IMR-90 (cell line): ENCODE measurements at regions not wholly inside any gene's neighbourhood (a gene's known extent, or its start where the extent isn't known, plus 50 kb on each side); places are given as distances from the start of the nearest gene placed in this dataset.

Experiments used
- ATAC-seq: fragments of 200-7000 bp; cut with Tn5 transposase; 2 replicates; pipeline ENCODE4 v1.9.1; 2020; ENCODE audit warnings: low read depth, mild to moderate bottlenecking, moderate library complexity
- BruUV-seq: library from RNA; stranded (reverse); fragments of 400-500 nt; replicated peaks from 2 replicates; lab custom pipeline; 2021; lab: Mats Ljungman, UMichigan
- CTCF ChIA-PET: fragments of 300-600 bp; formaldehyde crosslinking; extraction: SDS; loops from one replicate; lab custom pipeline; 2021; ENCODE audit warnings: antibody characterized with exemption; lab: Yijun Ruan, JAX
- POLR2A ChIA-PET: fragments of 300-600 bp; sonication (Branson Sonifier 250); formaldehyde crosslinking; loops from one replicate; lab custom pipeline; 2022; ENCODE audit warnings: antibody characterized with exemption; ENCODE audit not compliant: unreplicated experiment; lab: Charles Lee
- DNase-seq: peaks from one replicate; pipeline ENCODE4 v3.0.0; 2013
- H2AFZ ChIP-seq: replicated peaks from 2 replicates; pipeline ENCODE3; 2013; ENCODE audit warnings: low read length, mild to moderate bottlenecking; ENCODE audit not compliant: poor library complexity
- H2AK5ac ChIP-seq: 2 replicates; pipeline ENCODE4 v1.6.1; 2013; ENCODE audit warnings: low read depth, low read length, inconsistent platforms
- H2AK9ac ChIP-seq: replicated peaks from 2 replicates; pipeline ENCODE3; 2013; ENCODE audit warnings: mild to moderate bottlenecking, low read depth, low read length, moderate library complexity; ENCODE audit not compliant: poor library complexity
- H2BK120ac ChIP-seq: 2 replicates; pipeline ENCODE4 v1.6.1; 2013; ENCODE audit warnings: low read depth, low read length, inconsistent platforms
- H2BK15ac ChIP-seq: 3 replicates; pipeline ENCODE4 v1.6.1; 2013; ENCODE audit warnings: low read depth, low read length, inconsistent platforms
- H2BK20ac ChIP-seq: 2 replicates; pipeline ENCODE4 v1.6.1; 2013; ENCODE audit warnings: low read depth, mild to moderate bottlenecking, inconsistent platforms, low read length, moderate library complexity
- H2BK5ac ChIP-seq: 2 replicates; pipeline ENCODE4 v1.6.1; 2013; ENCODE audit warnings: mild to moderate bottlenecking, low read depth, low read length, inconsistent platforms; ENCODE audit not compliant: poor library complexity, severe bottlenecking
- H3K14ac ChIP-seq: replicated peaks from 2 replicates; pipeline ENCODE4 v1.6.1; 2013; ENCODE audit warnings: low read depth, low read length, inconsistent platforms
- H3K18ac ChIP-seq: 2 replicates; pipeline ENCODE4 v1.6.1; 2013; ENCODE audit warnings: low read depth, low read length, control low read depth
- H3K23ac ChIP-seq: 2 replicates; pipeline ENCODE4 v1.6.1; 2013; ENCODE audit warnings: low read depth, low read length, inconsistent platforms
- H3K27ac ChIP-seq: 2 replicates; pipeline ENCODE4 v1.5.1; 2013; ENCODE audit warnings: mild to moderate bottlenecking, control low read depth, low read length; ENCODE audit not compliant: insufficient read depth
- H3K27me3 ChIP-seq: 2 replicates; pipeline ENCODE4 v1.6.1; 2013; ENCODE audit warnings: low read length; ENCODE audit not compliant: control insufficient read depth, insufficient read depth
- H3K36me3 ChIP-seq: 2 replicates; pipeline ENCODE4 v1.6.1; 2013; ENCODE audit warnings: low read length, mixed read lengths; ENCODE audit not compliant: control insufficient read depth, insufficient read depth
- H3K4ac ChIP-seq: 2 replicates; pipeline ENCODE4 v1.6.1; 2013; ENCODE audit warnings: low read depth, low read length, inconsistent platforms
- H3K4me1 ChIP-seq: 2 replicates; pipeline ENCODE4 v1.6.1; 2013; ENCODE audit warnings: low read length, mixed read lengths; ENCODE audit not compliant: control insufficient read depth, insufficient read depth
- H3K4me2 ChIP-seq: 2 replicates; pipeline ENCODE4 v1.6.1; 2013; ENCODE audit warnings: low read depth, mild to moderate bottlenecking, control low read depth, low read length, moderate library complexity
- H3K4me3 ChIP-seq: 2 replicates; pipeline ENCODE4 v1.5.1; 2013; ENCODE audit warnings: low read depth, mild to moderate bottlenecking, control low read depth, low read length, moderate library complexity; ENCODE audit not compliant: insufficient read depth
- H3K56ac ChIP-seq: 2 replicates; pipeline ENCODE4 v1.6.1; 2013; ENCODE audit warnings: low read length, inconsistent platforms; ENCODE audit not compliant: insufficient read depth; ENCODE audit errors: extremely low read depth
- H3K79me1 ChIP-seq, 2 experiments: 2 replicates each; pipeline ENCODE4 v1.6.1; 2013; ENCODE audit warnings: low read length in 2 of 2, inconsistent platforms in 1 of 2, low read depth in 1 of 2
- H3K9ac ChIP-seq: 2 replicates; pipeline ENCODE4 v1.6.1; 2013; ENCODE audit warnings: low read depth, low read length, control low read depth
- H3K9me1 ChIP-seq: 2 replicates; pipeline ENCODE4 v1.6.1; 2013; ENCODE audit warnings: low read length, inconsistent platforms; ENCODE audit not compliant: insufficient read depth
- H3K9me3 ChIP-seq: 2 replicates; pipeline ENCODE4 v1.6.1; 2013; ENCODE audit warnings: low read length; ENCODE audit not compliant: control insufficient read depth, insufficient read depth
- H4K20me1 ChIP-seq: 2 replicates; pipeline ENCODE4 v1.6.1; 2013; ENCODE audit warnings: low read length, inconsistent platforms; ENCODE audit not compliant: insufficient read depth
- H4K5ac ChIP-seq: 2 replicates; pipeline ENCODE4 v1.6.1; 2013; ENCODE audit warnings: mild to moderate bottlenecking, low read depth, low read length, control low read depth
- H4K8ac ChIP-seq, 2 experiments: 2 replicates each; pipeline ENCODE4 v1.6.1; 2013; ENCODE audit warnings: low read depth in 2 of 2, low read length in 2 of 2, control low read depth in 1 of 2, inconsistent platforms in 1 of 2
- H4K91ac ChIP-seq: 2 replicates; pipeline ENCODE4 v1.6.1; 2013; ENCODE audit warnings: low read depth, low read length, inconsistent platforms; ENCODE audit not compliant: insufficient read depth
- MAFK ChIP-seq: IDR thresholded peaks from 2 replicates; pipeline ENCODE4 v1.6.1; 2012; ENCODE audit warnings: low read depth, low read length, improper control_type of control experiment
- RAD21 ChIP-seq: IDR thresholded peaks from 2 replicates; pipeline ENCODE4 v1.6.1; 2012; ENCODE audit warnings: low read length, improper control_type of control experiment
- SMC3 ChIP-seq: fragments of 150-350 bp; IDR thresholded peaks from 2 replicates; pipeline ENCODE4 v1.6.1; 2016; ENCODE audit warnings: low read depth, mild to moderate bottlenecking, antibody characterized with exemption, low read length, moderate library complexity
- WGBS, 2 experiments: methylation state at CpG; one replicate each; pipeline versions ENCODE4 v1.1.5 to v1.1.7; 2013; ENCODE audit warnings: missing lambda C conversion rate in 2 of 2; ENCODE audit not compliant: insufficient read length in 1 of 2; ENCODE audit errors: extremely low coverage in 2 of 2; 5-methylcytosine and 5-hydroxymethylcytosine counted together
- dilution Hi-C: fragments of 300-500 bp; cut with HindIII; formaldehyde crosslinking; loops from one replicate; pipeline ENCODE4 v1.14.3; 2018; ENCODE audit warnings: low sequenced_read_pairs; ENCODE audit not compliant: unreplicated experiment
- in situ Hi-C: fragments of 300-500 bp; cut with MboI; formaldehyde crosslinking; loops from 3 replicates; pipeline ENCODE4 v1.14.3; 2019; ENCODE audit warnings: low sequenced_read_pairs, inconsistent platforms, mixed read lengths
- intact Hi-C: fragments of 100-400 bp; cut with micrococcal nuclease; formaldehyde crosslinking; loops from 2 replicates; pipeline ENCODE4 v1.10.0; 2022
- TF ChIP-seq, protein P1 (sequence below): conservative IDR thresholded peaks from 2 replicates; pipeline ENCODE4 v1.5.1; 2012; ENCODE audit warnings: mild to moderate bottlenecking, low read depth, low read length, improper control_type of control experiment

GRCh38 chr2:12554224-12555011, 162.3 kb upstream of the TRIB2 start:
- H3K4me2 ChIP-seq: peak overlapping the region; percentile 34; the same call in 1 of the 2 replicates
- no TSS peak for BruUV-seq

More at GRCh38 chr2:12554224-12555011, 162.3 kb upstream of the TRIB2 start:
- peaks cover 20% of the 10 kb centered on the region for H3K4me1 ChIP-seq
- ChIA-PET CTCF (interaction anchor here (0.6 kb wide), 1 partner anchor 9 kb away, joined by 3 read pairs; no protein-coding TSS in a partner anchor), POLR2A (no interaction called here)
- ATAC-seq: no peak
- H3K9me3 ChIP-seq: no peaks in the 10 kb centered on the region
- H2BK20ac ChIP-seq: peak overlapping the region; percentile 73
- peak overlapping the region; percentile 33; the same call in 1 of the 2 replicates for H3K14ac ChIP-seq
- no peaks in the 10 kb centered on the region for H3K27me3 ChIP-seq
- H4K8ac ChIP-seq: peak overlapping the region; percentile 36 to 56
- no peaks in the 10 kb centered on the region for H4K20me1 ChIP-seq
- H2BK5ac ChIP-seq: peak overlapping the region; percentile 21
- peak overlapping the region; percentile 46 for H4K91ac ChIP-seq
- H3K56ac ChIP-seq: no peak overlapping the region
- H2AFZ ChIP-seq: peak overlapping the region; percentile 73
- intact Hi-C loops: loop anchor here (5.0 kb wide), 1 partner anchor 163 kb away; the partner anchor contains the start of gene TRIB2
- in situ Hi-C loops: no loop called here
- H3K23ac ChIP-seq: peak overlapping the region; percentile 4; the same call in 1 of the 2 replicates
- H2BK15ac ChIP-seq: peak overlapping the region; percentile 90; the same call in 2 of the 3 replicates
- H3K79me1 ChIP-seq: peaks cover 0 to 4% of the 10 kb centered on the region in 2 experiments; a peak in 1 of 4 replicates
- no peak overlapping the region for H3K4me3 ChIP-seq
- peak overlapping the region; percentile 28; the same call in 1 of the 2 replicates for H2AK5ac ChIP-seq
- peak overlapping the region; percentile 33 for H2AK9ac ChIP-seq
- peak overlapping the region; percentile 65; the same call in 1 of the 2 replicates for H3K27ac ChIP-seq
- WGBS, 2 experiments: 90% methylated on average over 4 of the region's 12 CpGs; no CpG with 5 or more reads in 1 of the 2 experiments
- no peaks in the 10 kb centered on the region for H3K36me3 ChIP-seq
- dilution Hi-C loops: no loop called here
- TF ChIP-seq, protein P1, sequence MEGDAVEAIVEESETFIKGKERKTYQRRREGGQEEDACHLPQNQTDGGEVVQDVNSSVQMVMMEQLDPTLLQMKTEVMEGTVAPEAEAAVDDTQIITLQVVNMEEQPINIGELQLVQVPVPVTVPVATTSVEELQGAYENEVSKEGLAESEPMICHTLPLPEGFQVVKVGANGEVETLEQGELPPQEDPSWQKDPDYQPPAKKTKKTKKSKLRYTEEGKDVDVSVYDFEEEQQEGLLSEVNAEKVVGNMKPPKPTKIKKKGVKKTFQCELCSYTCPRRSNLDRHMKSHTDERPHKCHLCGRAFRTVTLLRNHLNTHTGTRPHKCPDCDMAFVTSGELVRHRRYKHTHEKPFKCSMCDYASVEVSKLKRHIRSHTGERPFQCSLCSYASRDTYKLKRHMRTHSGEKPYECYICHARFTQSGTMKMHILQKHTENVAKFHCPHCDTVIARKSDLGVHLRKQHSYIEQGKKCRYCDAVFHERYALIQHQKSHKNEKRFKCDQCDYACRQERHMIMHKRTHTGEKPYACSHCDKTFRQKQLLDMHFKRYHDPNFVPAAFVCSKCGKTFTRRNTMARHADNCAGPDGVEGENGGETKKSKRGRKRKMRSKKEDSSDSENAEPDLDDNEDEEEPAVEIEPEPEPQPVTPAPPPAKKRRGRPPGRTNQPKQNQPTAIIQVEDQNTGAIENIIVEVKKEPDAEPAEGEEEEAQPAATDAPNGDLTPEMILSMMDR: no peak
- TF ChIP-seq RAD21 (no peak), MAFK (no peak), SMC3 (no peak)
- peaks cover 15% of the 10 kb centered on the region for H3K9me1 ChIP-seq
- H3K9ac ChIP-seq: no peak overlapping the region
- DNase-seq: no peak
- peak overlapping the region; percentile 15 for H3K18ac ChIP-seq
- peak overlapping the region; percentile 33 for H2BK120ac ChIP-seq
- peak overlapping the region; percentile 42 for H3K4ac ChIP-seq
- H4K5ac ChIP-seq: peak overlapping the region; percentile 4
